ENCODE measurements at regions not wholly inside any gene's neighbourhood (a gene's known extent, or its start where the extent isn't known, plus 50 kb on each side); places are given as distances from the start of the nearest gene placed in this dataset.

DNA sequence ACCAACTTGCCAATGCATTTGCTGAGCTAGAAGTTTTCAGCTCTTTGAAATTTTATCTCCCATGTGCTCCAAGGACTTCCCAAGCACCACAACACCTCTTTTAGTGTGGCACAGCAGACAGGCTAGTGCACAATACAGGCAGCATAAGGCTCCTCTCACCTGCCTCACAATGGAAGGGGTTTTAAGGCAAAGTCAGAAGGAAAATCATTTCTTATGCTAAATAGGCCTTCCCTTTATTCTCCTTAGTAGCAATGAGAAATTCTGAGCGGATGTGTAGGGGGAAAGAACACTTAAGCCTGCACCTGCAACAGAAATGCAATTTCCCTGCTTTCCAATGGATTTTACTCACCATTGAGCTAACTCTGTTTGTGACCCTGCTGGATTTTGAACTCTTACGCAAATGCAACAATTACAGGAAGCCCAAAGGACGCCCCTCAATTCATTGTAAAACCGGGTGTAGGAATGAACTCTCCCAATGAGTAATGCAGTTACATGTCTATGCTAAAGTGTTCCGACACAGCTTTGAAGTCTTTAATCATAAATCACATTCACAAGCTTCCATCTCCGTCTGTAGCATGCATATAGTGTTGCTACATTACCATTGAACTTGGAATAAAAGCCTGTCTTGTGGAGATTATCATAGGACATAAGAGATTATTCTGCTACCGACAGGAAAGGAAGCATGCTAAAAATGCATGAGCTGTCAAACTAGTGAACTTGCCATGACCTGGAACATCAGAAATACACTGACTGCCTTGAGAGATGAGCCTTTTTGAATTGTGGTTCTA, 1084.9 kb downstream of the RPA4 start:
- H2BK15ac ChIP-seq (ENCODE audit: low read depth, low read length): no peak overlapping the region
- Mint-ChIP-seq H3K27me3 (ENCODE audit: low read depth) (no peaks in the 10 kb centered on the region), H3K4me1 (peaks cover 38 to 45% of the 10 kb centered on the region in 2 experiments), H3K36me3 (ENCODE audit: insufficient read depth in 1 of 3, low read depth in 3 of 3) (peaks cover 11 to 23% (median 13%) of the 10 kb centered on the region in 3 experiments), H3K27ac (peak overlapping the region; percentile 83 to 91 (median 85)), H3K4me3 (no peak overlapping the region; a peak in 1 of 5 replicates), H3K9me3 (peaks cover 4 to 5% of the 10 kb centered on the region in 2 experiments; a peak in 3 of 5 replicates)
- peak; percentile 45 for DNase-seq
- no peaks in the 10 kb centered on the region for H3K23me2 ChIP-seq (ENCODE audit: insufficient read length, low read depth, low read length, poor library complexity, severe bottlenecking)
- H3K9ac ChIP-seq (ENCODE audit: extremely low read depth, insufficient read length, low read length): no peak overlapping the region
- no CpG with 5 or more reads among the region's 7 CpGs for WGBS (ENCODE audit: extremely low coverage, insufficient read length, low lambda C conversion rate)
- H3K14ac ChIP-seq (ENCODE audit: insufficient read depth, low read length): no peak overlapping the region
- no peak overlapping the region for H3T11ph ChIP-seq (ENCODE audit: low read length)
- H3K9me3 ChIP-seq (ENCODE audit: control insufficient read depth, low read depth, low read length): no peaks in the 10 kb centered on the region
- no peak overlapping the region for H4K5ac ChIP-seq (ENCODE audit: insufficient read length, low read depth, low read length)
- no peak overlapping the region for H4K8ac ChIP-seq (replicated peaks; ENCODE audit: insufficient read length, low read depth, low read length)
- H2AFZ ChIP-seq (ENCODE audit: low read length): no peak overlapping the region
- H3K4me1 ChIP-seq (ENCODE audit: insufficient read depth, low read length): peaks cover 18% of the 10 kb centered on the region; the same call in 1 of the 2 replicates
- no peak overlapping the region for H3K23ac ChIP-seq (ENCODE audit: insufficient read length, low read depth, low read length)
- TF ChIP-seq, protein P1, sequence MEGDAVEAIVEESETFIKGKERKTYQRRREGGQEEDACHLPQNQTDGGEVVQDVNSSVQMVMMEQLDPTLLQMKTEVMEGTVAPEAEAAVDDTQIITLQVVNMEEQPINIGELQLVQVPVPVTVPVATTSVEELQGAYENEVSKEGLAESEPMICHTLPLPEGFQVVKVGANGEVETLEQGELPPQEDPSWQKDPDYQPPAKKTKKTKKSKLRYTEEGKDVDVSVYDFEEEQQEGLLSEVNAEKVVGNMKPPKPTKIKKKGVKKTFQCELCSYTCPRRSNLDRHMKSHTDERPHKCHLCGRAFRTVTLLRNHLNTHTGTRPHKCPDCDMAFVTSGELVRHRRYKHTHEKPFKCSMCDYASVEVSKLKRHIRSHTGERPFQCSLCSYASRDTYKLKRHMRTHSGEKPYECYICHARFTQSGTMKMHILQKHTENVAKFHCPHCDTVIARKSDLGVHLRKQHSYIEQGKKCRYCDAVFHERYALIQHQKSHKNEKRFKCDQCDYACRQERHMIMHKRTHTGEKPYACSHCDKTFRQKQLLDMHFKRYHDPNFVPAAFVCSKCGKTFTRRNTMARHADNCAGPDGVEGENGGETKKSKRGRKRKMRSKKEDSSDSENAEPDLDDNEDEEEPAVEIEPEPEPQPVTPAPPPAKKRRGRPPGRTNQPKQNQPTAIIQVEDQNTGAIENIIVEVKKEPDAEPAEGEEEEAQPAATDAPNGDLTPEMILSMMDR (conservative IDR thresholded peaks at IDR 0.05): no peak
- H3K79me1 ChIP-seq (ENCODE audit: insufficient read depth, low read depth, low read length, poor library complexity, severe bottlenecking): no peaks in the 10 kb centered on the region
- H3K4ac ChIP-seq (ENCODE audit: low read depth, low read length): no peak overlapping the region
- no peak overlapping the region for H2AK5ac ChIP-seq (ENCODE audit: insufficient read length, low read length)
- H3K27me3 ChIP-seq (ENCODE audit: insufficient read depth, low read length): no peaks in the 10 kb centered on the region
- peak overlapping the region; percentile 23 for H3K4me2 ChIP-seq (ENCODE audit: insufficient read depth, insufficient read length, low read length)
- H3K56ac ChIP-seq (ENCODE audit: insufficient read length, low read depth, low read length): no peak overlapping the region
- no peak overlapping the region for H3K18ac ChIP-seq (ENCODE audit: insufficient read length, low read depth, low read length)
- H2BK12ac ChIP-seq (ENCODE audit: insufficient read length, low read depth, low read length): no peak overlapping the region
- no peak overlapping the region for H2BK5ac ChIP-seq (ENCODE audit: insufficient read length, low read length)
- peak overlapping the region; percentile 87 for H3K27ac ChIP-seq (ENCODE audit: insufficient read length, low read depth, low read length)
- H4K91ac ChIP-seq (ENCODE audit: insufficient read length, low read depth, low read length): no peak overlapping the region
- H4K20me1 ChIP-seq (ENCODE audit: control insufficient read depth, insufficient read depth, insufficient read length): no peaks in the 10 kb centered on the region
- no peak overlapping the region for H2BK20ac ChIP-seq (ENCODE audit: low read depth, low read length, poor library complexity, severe bottlenecking)
- H2BK120ac ChIP-seq (ENCODE audit: low read depth, low read length, poor library complexity, severe bottlenecking): no peak overlapping the region
- H3K79me2 ChIP-seq (ENCODE audit: insufficient read depth, low read length): no peaks in the 10 kb centered on the region

All from H9 (cell line).